ENCODE measurements at regions not wholly inside any gene's neighbourhood (a gene's known extent, or its start where the extent isn't known, plus 50 kb on each side); places are given as distances from the start of the nearest gene placed in this dataset.

GRCh38 chr1:58165073-58165472 is 381.5 kb downstream of the OMA1 start:
- no peak overlapping the region for H3K4me3 ChIP-seq (ENCODE audit: low read length)
- TF ChIP-seq, protein P1, sequence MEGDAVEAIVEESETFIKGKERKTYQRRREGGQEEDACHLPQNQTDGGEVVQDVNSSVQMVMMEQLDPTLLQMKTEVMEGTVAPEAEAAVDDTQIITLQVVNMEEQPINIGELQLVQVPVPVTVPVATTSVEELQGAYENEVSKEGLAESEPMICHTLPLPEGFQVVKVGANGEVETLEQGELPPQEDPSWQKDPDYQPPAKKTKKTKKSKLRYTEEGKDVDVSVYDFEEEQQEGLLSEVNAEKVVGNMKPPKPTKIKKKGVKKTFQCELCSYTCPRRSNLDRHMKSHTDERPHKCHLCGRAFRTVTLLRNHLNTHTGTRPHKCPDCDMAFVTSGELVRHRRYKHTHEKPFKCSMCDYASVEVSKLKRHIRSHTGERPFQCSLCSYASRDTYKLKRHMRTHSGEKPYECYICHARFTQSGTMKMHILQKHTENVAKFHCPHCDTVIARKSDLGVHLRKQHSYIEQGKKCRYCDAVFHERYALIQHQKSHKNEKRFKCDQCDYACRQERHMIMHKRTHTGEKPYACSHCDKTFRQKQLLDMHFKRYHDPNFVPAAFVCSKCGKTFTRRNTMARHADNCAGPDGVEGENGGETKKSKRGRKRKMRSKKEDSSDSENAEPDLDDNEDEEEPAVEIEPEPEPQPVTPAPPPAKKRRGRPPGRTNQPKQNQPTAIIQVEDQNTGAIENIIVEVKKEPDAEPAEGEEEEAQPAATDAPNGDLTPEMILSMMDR (conservative IDR thresholded peaks at IDR 0.05; ENCODE audit: low read depth, low read length): no peak
- DNase-seq (ENCODE audit: low read depth): no peak

- TF ChIP-seq, protein P1 (conservative IDR thresholded peaks at IDR 0.05; ENCODE audit: low read depth, low read length): peak; percentile 99
- peak; percentile 20 for DNase-seq (ENCODE audit: low read depth)
- H3K4me3 ChIP-seq (ENCODE audit: low read length): no peak overlapping the region
Observed at GRCh38 chr1:58162952-58163550, 383.5 kb downstream of the OMA1 start.

GRCh38 chr1:58159434-58159830 is 387.1 kb downstream of the OMA1 start:
- H3K4me3 ChIP-seq (ENCODE audit: low read length): no peak overlapping the region
- no peak for DNase-seq (ENCODE audit: low read depth)
- TF ChIP-seq, protein P1 (conservative IDR thresholded peaks at IDR 0.05; ENCODE audit: low read depth, low read length): no peak

DNA sequence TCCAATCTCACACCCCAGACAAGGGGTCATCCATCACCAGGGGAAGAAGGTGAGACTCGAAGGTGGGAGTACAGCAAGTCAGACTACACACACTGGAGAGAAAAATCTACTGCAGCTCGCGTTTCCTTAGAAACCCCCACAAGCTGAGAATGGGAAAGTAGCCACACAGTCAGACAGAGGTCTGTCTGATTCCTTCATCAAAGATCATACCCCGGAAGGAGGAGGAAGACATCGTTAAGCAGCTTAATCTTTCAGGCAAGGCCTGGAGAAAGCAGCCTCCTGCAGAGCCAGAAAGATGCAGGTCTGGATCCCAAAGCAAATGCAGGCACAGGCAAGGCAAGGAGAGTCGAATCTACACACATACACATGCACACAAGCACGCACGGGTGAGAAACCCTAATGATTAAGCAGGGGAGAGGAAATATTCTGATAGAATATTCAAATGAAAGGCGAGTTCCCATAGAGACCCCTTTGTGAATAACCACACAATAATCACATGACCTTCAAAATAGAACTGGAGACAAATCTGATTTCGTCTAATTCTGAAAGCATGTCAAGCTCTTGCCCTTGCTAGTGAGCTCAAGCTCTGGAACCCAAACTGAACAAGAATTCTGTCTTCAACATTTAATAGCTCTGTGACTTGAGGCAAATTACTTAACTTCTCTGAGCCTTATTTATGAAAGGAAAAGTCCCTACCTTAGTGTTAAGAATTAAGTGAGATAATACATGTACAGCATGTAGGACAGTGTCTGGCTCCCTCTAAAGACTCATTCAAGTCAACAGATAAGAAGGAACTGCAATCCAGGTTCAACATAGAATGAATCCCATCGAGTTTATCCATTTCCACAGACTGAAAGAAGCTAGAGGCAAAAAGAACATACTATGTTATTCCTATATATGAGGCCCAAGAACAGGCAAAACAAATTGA is 387.8 kb downstream of the OMA1 start:
- TF ChIP-seq, protein P1 (conservative IDR thresholded peaks at IDR 0.05; ENCODE audit: low read depth, low read length): no peak
- DNase-seq (ENCODE audit: low read depth): no peak
- H3K4me3 ChIP-seq (ENCODE audit: low read length): no peak overlapping the region

DNA sequence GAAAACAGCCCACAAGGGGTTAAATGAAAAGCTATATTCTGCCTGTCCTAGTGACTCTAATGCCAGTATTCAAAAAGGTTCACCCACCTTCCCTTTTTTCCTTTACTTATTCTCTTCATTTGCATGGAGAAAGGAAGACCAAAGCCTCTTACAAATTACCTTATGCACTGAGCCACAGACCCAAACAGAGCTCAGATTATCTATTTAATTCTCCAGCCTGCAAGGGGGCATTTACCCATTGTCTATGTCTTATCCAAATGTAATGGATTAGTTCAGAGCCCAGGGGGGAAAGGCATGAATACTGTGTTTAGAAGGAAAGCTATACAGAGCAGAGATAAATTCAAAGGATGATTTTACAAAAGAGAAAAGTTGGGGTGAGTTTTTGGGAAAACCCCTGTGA is 388.5 kb downstream of the OMA1 start:
- DNase-seq (ENCODE audit: low read depth): no peak
- TF ChIP-seq, protein P1 (conservative IDR thresholded peaks at IDR 0.05; ENCODE audit: low read depth, low read length): no peak
- no peak overlapping the region for H3K4me3 ChIP-seq (ENCODE audit: low read length)

GRCh38 chr1:58157256-58157655 is 389.3 kb downstream of the OMA1 start:
- TF ChIP-seq, protein P1 (conservative IDR thresholded peaks at IDR 0.05; ENCODE audit: low read depth, low read length): no peak
- no peak overlapping the region for H3K4me3 ChIP-seq (ENCODE audit: low read length)
- DNase-seq (ENCODE audit: low read depth): no peak

All from retinal pigment epithelial cell (primary cell).